Neural progenitor cell (in vitro differentiated cells): ENCODE measurements at regions not wholly inside any gene's neighbourhood (a gene's known extent, or its start where the extent isn't known, plus 50 kb on each side); places are given as distances from the start of the nearest gene placed in this dataset.

Experiments used
- DNase-seq: peaks from one replicate; pipeline ENCODE4 v3.0.0-alpha.2; 2016; ENCODE audit warnings: low spot score
- H2AFZ ChIP-seq: fragments of 200-600 bp; sonication (generic); replicated peaks from 2 replicates; pipeline ENCODE4 v1.6.1; 2016; ENCODE audit warnings: antibody characterized with exemption
- H3F3A ChIP-seq: fragments of 200-600 bp; sonication (generic); 2 replicates; pipeline ENCODE4 v1.6.1; 2016; ENCODE audit warnings: antibody characterized with exemption, low read depth
- H3K27ac ChIP-seq: fragments of 200-600 bp; sonication (generic); 2 replicates; pipeline ENCODE4 v1.5.1; 2016; ENCODE audit warnings: mild to moderate bottlenecking
- H3K27me3 ChIP-seq: fragments of 200-600 bp; sonication (generic); 2 replicates; pipeline ENCODE4 v1.6.1; 2016; ENCODE audit warnings: mild to moderate bottlenecking, moderate library complexity
- H3K36me3 ChIP-seq: fragments of 200-600 bp; sonication (generic); 2 replicates; pipeline ENCODE4 v1.5.1; 2016
- H3K4me1 ChIP-seq: fragments of 200-600 bp; sonication (generic); 2 replicates; pipeline ENCODE4 v1.6.1; 2016; ENCODE audit warnings: mixed run types
- H3K4me2 ChIP-seq: fragments of 200-600 bp; sonication (generic); 2 replicates; pipeline ENCODE4 v1.6.1; 2016
- H3K4me3 ChIP-seq: fragments of 200-600 bp; sonication (generic); 2 replicates; pipeline ENCODE4 v1.5.1; 2016
- H3K79me2 ChIP-seq: fragments of 200-600 bp; sonication (generic); 2 replicates; pipeline ENCODE4 v1.6.1; 2016; ENCODE audit warnings: low read depth
- H3K9ac ChIP-seq: fragments of 200-600 bp; sonication (generic); 2 replicates; pipeline ENCODE4 v1.6.1; 2016
- H3K9me3 ChIP-seq: fragments of 200-600 bp; sonication (generic); 2 replicates; pipeline ENCODE4 v1.5.1; 2016; ENCODE audit warnings: low read depth
- H4K20me1 ChIP-seq: fragments of 200-600 bp; sonication (generic); 2 replicates; pipeline ENCODE4 v1.6.1; 2016; ENCODE audit warnings: low read depth
- H3K27ac Mint-ChIP-seq: 3 replicates; pipeline ENCODE4 v1.8.0; 2021; ENCODE audit warnings: mixed read lengths
- H3K27me3 Mint-ChIP-seq: 2 replicates; pipeline ENCODE4 v1.8.0; 2022; ENCODE audit warnings: low read depth, mild to moderate bottlenecking, inconsistent platforms, moderate library complexity, mixed read lengths; ENCODE audit not compliant: insufficient read depth
- H3K36me3 Mint-ChIP-seq: 3 replicates; pipeline ENCODE4 v1.8.0; 2021; ENCODE audit warnings: mixed read lengths
- H3K4me1 Mint-ChIP-seq: 3 replicates; pipeline ENCODE4 v1.8.0; 2021; ENCODE audit warnings: mixed read lengths
- H3K4me3 Mint-ChIP-seq: 3 replicates; pipeline ENCODE4 v1.8.0; 2021; ENCODE audit warnings: mild to moderate bottlenecking, moderate library complexity, mixed read lengths
- H3K9me3 Mint-ChIP-seq: 3 replicates; pipeline ENCODE4 v1.8.0; 2020; ENCODE audit warnings: mixed read lengths
- EZH2 ChIP-seq: fragments of 200-600 bp; sonication (generic); IDR thresholded peaks from 2 replicates; pipeline ENCODE4 v1.6.1; 2017; ENCODE audit warnings: antibody characterized with exemption, mild to moderate bottlenecking, moderate library complexity
- EZH2phosphoT487 ChIP-seq: fragments of 200-600 bp; sonication (generic); IDR thresholded peaks from 2 replicates; pipeline ENCODE4 v1.6.1; 2017; ENCODE audit warnings: antibody characterized with exemption
- TF ChIP-seq, protein P1 (sequence below): fragments of 200-600 bp; sonication (generic); IDR thresholded peaks from 2 replicates; pipeline ENCODE4 v1.5.1; 2017; ENCODE audit warnings: antibody characterized with exemption, mild to moderate bottlenecking

DNA sequence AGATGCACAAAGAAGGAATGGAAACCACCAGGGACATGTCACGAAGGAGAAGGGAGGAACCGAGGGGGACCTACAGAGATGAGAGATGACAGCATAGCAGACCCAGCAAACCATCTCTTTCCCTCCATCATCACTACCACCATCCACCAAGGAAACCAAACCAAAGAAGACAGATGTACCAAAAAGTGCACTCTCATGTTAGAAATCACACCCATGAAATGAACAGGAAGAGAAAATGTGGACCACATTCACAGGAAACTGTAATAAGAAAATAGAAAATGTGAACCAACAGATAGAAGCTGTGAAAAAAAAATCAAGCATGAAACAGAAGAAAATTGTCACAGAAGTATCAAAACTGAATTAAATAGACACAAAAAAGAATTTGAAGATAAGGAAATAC, 672.7 kb downstream of the QKI start:
- Histone ChIP-seq H3K27me3 (no peaks in the 10 kb centered on the region), H3K36me3 (no peaks in the 10 kb centered on the region), H3K4me3 (no peak overlapping the region), H3K27ac (no peak overlapping the region), H3K79me2 (no peaks in the 10 kb centered on the region), H4K20me1 (no peaks in the 10 kb centered on the region), H3K4me1 (peaks cover 13% of the 10 kb centered on the region), H3K9me3 (no peaks in the 10 kb centered on the region), H3K9ac (no peak overlapping the region), H3F3A (peaks cover 18% of the 10 kb centered on the region), H3K4me2 (no peak overlapping the region), H2AFZ (no peak overlapping the region)
- DNase-seq = no peak
- H3K27me3 Mint-ChIP-seq = peaks cover 2% of the 10 kb centered on the region
- no peak overlapping the region for H3K4me3 Mint-ChIP-seq
- no peak for TF ChIP-seq EZH2phosphoT487
- TF ChIP-seq, protein P1, sequence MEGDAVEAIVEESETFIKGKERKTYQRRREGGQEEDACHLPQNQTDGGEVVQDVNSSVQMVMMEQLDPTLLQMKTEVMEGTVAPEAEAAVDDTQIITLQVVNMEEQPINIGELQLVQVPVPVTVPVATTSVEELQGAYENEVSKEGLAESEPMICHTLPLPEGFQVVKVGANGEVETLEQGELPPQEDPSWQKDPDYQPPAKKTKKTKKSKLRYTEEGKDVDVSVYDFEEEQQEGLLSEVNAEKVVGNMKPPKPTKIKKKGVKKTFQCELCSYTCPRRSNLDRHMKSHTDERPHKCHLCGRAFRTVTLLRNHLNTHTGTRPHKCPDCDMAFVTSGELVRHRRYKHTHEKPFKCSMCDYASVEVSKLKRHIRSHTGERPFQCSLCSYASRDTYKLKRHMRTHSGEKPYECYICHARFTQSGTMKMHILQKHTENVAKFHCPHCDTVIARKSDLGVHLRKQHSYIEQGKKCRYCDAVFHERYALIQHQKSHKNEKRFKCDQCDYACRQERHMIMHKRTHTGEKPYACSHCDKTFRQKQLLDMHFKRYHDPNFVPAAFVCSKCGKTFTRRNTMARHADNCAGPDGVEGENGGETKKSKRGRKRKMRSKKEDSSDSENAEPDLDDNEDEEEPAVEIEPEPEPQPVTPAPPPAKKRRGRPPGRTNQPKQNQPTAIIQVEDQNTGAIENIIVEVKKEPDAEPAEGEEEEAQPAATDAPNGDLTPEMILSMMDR = no peak
- TF ChIP-seq EZH2 = no peak
- H3K9me3 Mint-ChIP-seq = peaks cover 8% of the 10 kb centered on the region
- H3K4me1 Mint-ChIP-seq = peaks cover 48% of the 10 kb centered on the region
- peak overlapping the region; percentile 100 for H3K27ac Mint-ChIP-seq
- H3K36me3 Mint-ChIP-seq = no peaks in the 10 kb centered on the region

DNA sequence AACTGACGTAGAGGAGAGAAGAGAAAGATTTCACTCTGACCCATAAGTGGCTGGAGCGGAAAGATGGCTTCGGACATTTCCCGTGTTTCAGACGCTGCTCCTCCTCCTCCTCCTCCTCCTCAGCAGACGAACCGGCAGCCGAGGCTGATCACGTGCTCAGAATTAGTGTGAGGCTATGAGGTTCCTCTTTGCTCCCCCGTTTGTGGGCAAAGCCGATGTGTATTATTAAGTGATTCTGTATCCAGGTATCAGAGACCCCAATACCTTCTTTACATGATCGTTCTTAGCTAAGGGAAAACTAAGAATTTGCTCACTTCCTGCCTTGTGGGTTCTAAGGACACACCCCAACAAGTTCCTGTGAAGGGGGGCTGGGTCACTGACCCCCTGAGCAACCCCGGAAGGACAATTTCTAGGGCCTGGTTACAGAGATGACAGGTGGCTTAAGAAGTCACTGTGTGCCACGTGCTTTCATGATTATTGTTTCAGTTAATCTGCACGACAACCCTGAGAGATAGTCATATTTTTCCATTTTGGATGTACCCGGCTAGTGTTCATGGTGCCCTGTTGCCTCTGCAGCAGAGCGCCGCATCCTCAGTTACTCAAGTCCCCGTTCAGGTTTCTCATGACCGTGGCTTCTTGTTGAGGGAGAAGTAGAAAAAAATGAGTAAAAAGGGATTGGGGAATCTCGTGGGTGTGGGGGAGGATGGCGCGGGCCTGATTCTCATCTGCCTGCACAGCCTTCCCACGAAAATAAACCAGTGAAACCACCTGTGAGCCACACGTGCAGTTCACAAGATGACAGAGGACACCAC, 671.8 kb downstream of the QKI start:
- H3K4me3 Mint-ChIP-seq = peak overlapping the region; percentile 71
- Histone ChIP-seq H3F3A (peaks cover 18% of the 10 kb centered on the region), H3K27ac (peak overlapping the region; percentile 92), H4K20me1 (no peaks in the 10 kb centered on the region), H3K4me1 (peaks cover 13% of the 10 kb centered on the region), H3K79me2 (no peaks in the 10 kb centered on the region), H3K36me3 (no peaks in the 10 kb centered on the region), H3K4me2 (no peak overlapping the region), H2AFZ (peak overlapping the region; percentile 73), H3K27me3 (no peaks in the 10 kb centered on the region), H3K4me3 (no peak overlapping the region), H3K9me3 (no peaks in the 10 kb centered on the region), H3K9ac (no peak overlapping the region)
- H3K4me1 Mint-ChIP-seq = peaks cover 55% of the 10 kb centered on the region
- H3K27ac Mint-ChIP-seq = peak overlapping the region; percentile 100
- H3K36me3 Mint-ChIP-seq = peaks cover 2% of the 10 kb centered on the region
- TF ChIP-seq, protein P1 = no peak
- no peak for TF ChIP-seq EZH2
- no peak for TF ChIP-seq EZH2phosphoT487
- DNase-seq = no peak
- peaks cover 5% of the 10 kb centered on the region for H3K27me3 Mint-ChIP-seq
- H3K9me3 Mint-ChIP-seq = peaks cover 7% of the 10 kb centered on the region

DNA sequence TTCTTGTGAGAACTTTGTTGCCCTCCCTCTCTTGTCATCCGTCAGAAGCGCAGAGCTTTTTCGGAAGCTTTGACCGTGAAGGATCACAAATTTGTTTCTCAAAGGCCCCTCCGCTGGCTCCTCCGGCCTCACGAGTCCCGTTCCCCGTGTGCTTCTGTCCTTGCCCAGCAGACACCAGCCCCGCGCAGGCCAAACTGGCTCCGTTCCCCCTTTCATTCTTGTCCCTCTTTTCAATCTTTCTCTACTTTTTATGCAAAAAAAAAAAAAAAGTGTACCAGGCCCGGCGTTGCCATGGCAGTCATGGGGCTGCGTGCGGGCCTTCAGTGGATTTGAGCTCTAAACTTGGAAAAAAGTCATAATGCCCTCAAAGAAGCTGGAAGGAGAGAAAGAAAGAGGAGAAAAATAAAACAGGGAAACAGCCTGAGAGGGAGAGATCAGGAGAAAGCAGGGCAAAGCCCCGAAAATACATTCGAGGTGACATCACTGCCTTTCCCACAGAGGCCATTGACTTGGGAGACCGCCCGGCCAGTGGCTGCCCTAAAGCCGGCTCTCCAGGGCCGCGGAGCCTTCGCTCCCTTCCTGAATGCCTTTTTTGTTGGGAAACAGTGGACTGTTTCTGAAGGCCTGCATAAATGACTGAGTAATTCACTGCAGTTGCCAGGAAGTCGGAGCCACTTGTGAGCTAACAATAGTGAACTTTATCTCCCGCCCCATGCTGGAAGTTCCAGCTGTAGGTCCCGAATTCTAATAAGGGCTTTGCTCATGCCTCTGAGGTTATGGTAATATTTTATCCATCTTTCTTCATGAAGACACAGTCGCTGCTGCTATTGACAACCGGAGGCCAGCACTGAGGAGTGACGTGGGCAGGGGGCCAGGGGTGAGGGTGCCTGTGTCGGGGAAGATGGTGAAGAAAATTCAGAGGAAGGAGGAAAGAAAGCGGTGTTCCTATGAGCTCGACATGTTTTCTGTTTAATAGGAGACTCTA, 670.9 kb downstream of the QKI start:
- peak overlapping the region; percentile 92 for H3K27ac ChIP-seq
- no peaks in the 10 kb centered on the region for H3K27me3 ChIP-seq
- no peaks in the 10 kb centered on the region for H3K36me3 ChIP-seq
- H3K27me3 Mint-ChIP-seq = peaks cover 8% of the 10 kb centered on the region
- TF ChIP-seq EZH2phosphoT487 = no peak
- TF ChIP-seq, protein P1 = no peak
- TF ChIP-seq EZH2 = no peak
- no peaks in the 10 kb centered on the region for H3K9me3 ChIP-seq
- peaks cover 13% of the 10 kb centered on the region for H3K4me1 ChIP-seq
- peaks cover 5% of the 10 kb centered on the region for H3K36me3 Mint-ChIP-seq
- no peaks in the 10 kb centered on the region for H4K20me1 ChIP-seq
- DNase-seq = peak; percentile 80
- H2AFZ ChIP-seq = peak overlapping the region; percentile 73
- H3K4me1 Mint-ChIP-seq = peaks cover 58% of the 10 kb centered on the region
- peak overlapping the region; percentile 100 for H3K27ac Mint-ChIP-seq
- no peak overlapping the region for H3K9ac ChIP-seq
- H3F3A ChIP-seq = peaks cover 18% of the 10 kb centered on the region
- H3K4me3 Mint-ChIP-seq = peak overlapping the region; percentile 76
- no peak overlapping the region for H3K4me3 ChIP-seq
- H3K4me2 ChIP-seq = no peak overlapping the region
- H3K9me3 Mint-ChIP-seq = peaks cover 4% of the 10 kb centered on the region
- H3K79me2 ChIP-seq = no peaks in the 10 kb centered on the region
